ENCODE measurements at regions not wholly inside any gene's neighbourhood (a gene's known extent, or its start where the extent isn't known, plus 50 kb on each side); places are given as distances from the start of the nearest gene placed in this dataset.

DNA sequence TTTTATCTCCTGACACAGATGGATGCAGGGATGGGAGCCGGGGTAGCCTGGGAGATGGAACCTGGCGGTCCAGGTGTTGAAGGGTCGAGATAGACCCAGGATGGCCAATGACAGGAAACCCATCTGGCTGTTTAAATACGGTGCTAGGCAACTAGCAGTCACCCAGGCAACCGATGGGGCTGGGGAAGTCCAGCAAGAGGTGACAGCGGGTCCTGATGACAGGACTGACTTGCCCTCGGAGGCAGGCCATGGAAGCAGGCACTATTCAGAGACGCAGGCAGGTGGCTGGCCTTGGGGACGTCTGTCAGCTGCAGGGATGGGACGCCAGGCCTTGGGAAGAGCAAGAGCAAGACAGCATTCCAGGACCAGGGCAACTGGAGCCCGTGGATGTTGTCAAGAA, 135.4 kb upstream of the RALGAPA2 start:
- TF ChIP-seq POLR2A (IDR thresholded peaks at IDR 0.05) = no peak
- TF ChIP-seq, protein P1, sequence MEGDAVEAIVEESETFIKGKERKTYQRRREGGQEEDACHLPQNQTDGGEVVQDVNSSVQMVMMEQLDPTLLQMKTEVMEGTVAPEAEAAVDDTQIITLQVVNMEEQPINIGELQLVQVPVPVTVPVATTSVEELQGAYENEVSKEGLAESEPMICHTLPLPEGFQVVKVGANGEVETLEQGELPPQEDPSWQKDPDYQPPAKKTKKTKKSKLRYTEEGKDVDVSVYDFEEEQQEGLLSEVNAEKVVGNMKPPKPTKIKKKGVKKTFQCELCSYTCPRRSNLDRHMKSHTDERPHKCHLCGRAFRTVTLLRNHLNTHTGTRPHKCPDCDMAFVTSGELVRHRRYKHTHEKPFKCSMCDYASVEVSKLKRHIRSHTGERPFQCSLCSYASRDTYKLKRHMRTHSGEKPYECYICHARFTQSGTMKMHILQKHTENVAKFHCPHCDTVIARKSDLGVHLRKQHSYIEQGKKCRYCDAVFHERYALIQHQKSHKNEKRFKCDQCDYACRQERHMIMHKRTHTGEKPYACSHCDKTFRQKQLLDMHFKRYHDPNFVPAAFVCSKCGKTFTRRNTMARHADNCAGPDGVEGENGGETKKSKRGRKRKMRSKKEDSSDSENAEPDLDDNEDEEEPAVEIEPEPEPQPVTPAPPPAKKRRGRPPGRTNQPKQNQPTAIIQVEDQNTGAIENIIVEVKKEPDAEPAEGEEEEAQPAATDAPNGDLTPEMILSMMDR (IDR thresholded peaks at IDR 0.05) = no peak

Measured in thyroid gland (tissue), 4 donors.